Activated T-cell treated with anti-CD3 and anti-CD28 coated beads for 24 hours (primary cell): ENCODE measurements at regions not wholly inside any gene's neighbourhood (a gene's known extent, or its start where the extent isn't known, plus 50 kb on each side); places are given as distances from the start of the nearest gene placed in this dataset.

Source experiments
- DNase-seq: peaks from one replicate; pipeline ENCODE4 v3.0.0-alpha.2; 2020; ENCODE audit warnings: low read depth

- no peak for DNase-seq
Measured at GRCh38 chr7:25279705-25280104, 51.4 kb upstream of the NPVF start.

GRCh38 chr7:25280181-25280580 is 51.9 kb upstream of the NPVF start:
- no peak for DNase-seq

- DNase-seq: no peak
Measured at GRCh38 chr7:25282194-25282593, 53.9 kb upstream of the NPVF start.

GRCh38 chr7:25286756-25287155 is 58.5 kb upstream of the NPVF start:
- no peak for DNase-seq

GRCh38 chr7:25287291-25287690 is 59.0 kb upstream of the NPVF start:
- no peak for DNase-seq

GRCh38 chr7:25288556-25289307 is 60.4 kb upstream of the NPVF start:
- no peak for DNase-seq

- DNase-seq: no peak
Measured at GRCh38 chr7:25289518-25289917, 61.2 kb upstream of the NPVF start.

- DNase-seq: no peak
Measured at GRCh38 chr7:25294624-25295023, 66.3 kb upstream of the NPVF start.

GRCh38 chr7:25295387-25295786 is 67.1 kb upstream of the NPVF start:
- no peak for DNase-seq

- no peak for DNase-seq
Measured at GRCh38 chr7:25296086-25296485, 67.8 kb upstream of the NPVF start.

- DNase-seq: no peak
Measured at GRCh38 chr7:25297278-25297677, 69.0 kb upstream of the NPVF start.

GRCh38 chr7:25303281-25304181 is 75.2 kb upstream of the NPVF start:
- no peak for DNase-seq

- DNase-seq: no peak
Measured at GRCh38 chr7:25304691-25305090, 76.4 kb upstream of the NPVF start.

GRCh38 chr7:25305831-25306230 is 77.5 kb upstream of the NPVF start:
- DNase-seq: no peak

GRCh38 chr7:25307624-25308023 is 79.3 kb upstream of the NPVF start:
- no peak for DNase-seq

- no peak for DNase-seq
Measured at GRCh38 chr7:25308246-25308645, 80.0 kb upstream of the NPVF start.

- DNase-seq: no peak
Measured at GRCh38 chr7:25308906-25309705, 80.8 kb upstream of the NPVF start.

- DNase-seq: no peak
Measured at GRCh38 chr7:25310896-25311295, 82.6 kb upstream of the NPVF start.

GRCh38 chr7:25311346-25311745 is 83.1 kb upstream of the NPVF start:
- DNase-seq: no peak

GRCh38 chr7:25312968-25313367 is 84.7 kb upstream of the NPVF start:
- no peak for DNase-seq

- no peak for DNase-seq
Measured at GRCh38 chr7:25313526-25313925, 85.2 kb upstream of the NPVF start.

GRCh38 chr7:25314094-25314730 is 85.9 kb upstream of the NPVF start:
- DNase-seq: no peak
